PC-3 (cell line): ENCODE measurements at regions not wholly inside any gene's neighbourhood (a gene's known extent, or its start where the extent isn't known, plus 50 kb on each side); places are given as distances from the start of the nearest gene placed in this dataset.

ENCODE experiments used
- ATAC-seq: fragments of 200-7000 bp; cut with Tn5 transposase; 2 replicates; pipeline ENCODE4 v1.9.1; 2020; ENCODE audit warnings: mild to moderate bottlenecking, moderate library complexity
- BruUV-seq: library from RNA; stranded (reverse); fragments of 400-500 nt; replicated peaks from 2 replicates; lab custom pipeline; 2021; lab: Mats Ljungman, UMichigan
- CTCF ChIA-PET: fragments of 300-600 bp; sonication (Branson Sonifier 250); formaldehyde crosslinking; loops from one replicate; lab custom pipeline; 2022; ENCODE audit warnings: antibody characterized with exemption; lab: Charles Lee
- POLR2A ChIA-PET: fragments of 300-600 bp; sonication (Branson Sonifier 250); formaldehyde crosslinking; loops from one replicate; lab custom pipeline; 2022; ENCODE audit warnings: antibody characterized with exemption; ENCODE audit not compliant: unreplicated experiment; lab: Charles Lee
- DNase-seq: peaks from one replicate; pipeline ENCODE4 v3.0.0-alpha.2; 2015
- H2AFZ ChIP-seq: fragments of 300-600 bp; sonication (generic); 2 replicates; pipeline ENCODE4 v1.6.0; 2016; ENCODE audit warnings: antibody characterized with exemption, low read length
- H3F3A ChIP-seq: fragments of 300-600 bp; sonication (generic); one replicate; pipeline ENCODE4 v1.6.0; 2017; ENCODE audit warnings: antibody characterized with exemption, low read length, control low read depth, mild to moderate bottlenecking; ENCODE audit not compliant: unreplicated experiment
- H3K27ac ChIP-seq: fragments of 300-600 bp; sonication (generic); 2 replicates; pipeline ENCODE4 v1.5.1; 2016; ENCODE audit warnings: mild to moderate bottlenecking, low read length
- H3K27me3 ChIP-seq: fragments of 300-600 bp; sonication (generic); 2 replicates; pipeline ENCODE4 v1.6.1; 2016; ENCODE audit warnings: low read length, mixed read lengths
- H3K36me3 ChIP-seq: fragments of 300-600 bp; sonication (generic); 2 replicates; pipeline ENCODE4 v1.6.1; 2016; ENCODE audit warnings: low read depth, mixed run types, low read length, mixed read lengths
- H3K4me1 ChIP-seq: fragments of 300-600 bp; sonication (generic); 2 replicates; pipeline ENCODE4 v1.5.1; 2016; ENCODE audit warnings: low read length; ENCODE audit not compliant: insufficient read depth
- H3K4me2 ChIP-seq: fragments of 300-600 bp; sonication (generic); 2 replicates; pipeline ENCODE4 v1.6.0; 2016; ENCODE audit warnings: low read length
- H3K4me3 ChIP-seq: fragments of 300-600 bp; sonication (generic); 2 replicates; pipeline ENCODE4 v1.5.1; 2016; ENCODE audit warnings: mild to moderate bottlenecking, low read length, mixed read lengths
- H3K79me2 ChIP-seq: fragments of 300-600 bp; sonication (generic); 2 replicates; pipeline ENCODE4 v1.6.1; 2017; ENCODE audit warnings: low read length, mixed read lengths
- H3K9ac ChIP-seq: fragments of 300-600 bp; sonication (generic); 2 replicates; pipeline ENCODE4 v1.6.0; 2016; ENCODE audit warnings: mild to moderate bottlenecking, low read length
- H3K9me2 ChIP-seq: fragments of 300-600 bp; sonication (generic); replicated peaks from 2 replicates; pipeline ENCODE4 v1.6.1; 2016; ENCODE audit warnings: mixed run types, low read length, mixed read lengths
- H3K9me3 ChIP-seq: fragments of 300-600 bp; sonication (generic); 2 replicates; pipeline ENCODE4 v1.6.1; 2016; ENCODE audit warnings: low read length, mixed read lengths
- H4K20me1 ChIP-seq: fragments of 300-600 bp; sonication (generic); 2 replicates; pipeline ENCODE4 v1.6.1; 2016; ENCODE audit warnings: low read length, mixed read lengths
- CTCF ChIP-seq: fragments of 300-600 bp; sonication (generic); conservative IDR thresholded peaks from 2 replicates; pipeline ENCODE4 v1.5.1; 2017; ENCODE audit warnings: antibody characterized with exemption, low read depth, mild to moderate bottlenecking, low read length
- EZH2 ChIP-seq: fragments of 300-600 bp; sonication (generic); IDR thresholded peaks from one replicate; pipeline ENCODE4 v1.6.1; 2017; ENCODE audit warnings: antibody characterized with exemption, mild to moderate bottlenecking, low read length; ENCODE audit not compliant: unreplicated experiment
- EZH2phosphoT487 ChIP-seq: fragments of 300-600 bp; sonication (generic); IDR thresholded peaks from 2 replicates; pipeline ENCODE4 v1.6.1; 2018; ENCODE audit warnings: mild to moderate bottlenecking, antibody characterized with exemption, low read length, borderline replicate concordance
- intact Hi-C: fragments of 100-400 bp; cut with micrococcal nuclease; formaldehyde crosslinking; loops from 2 replicates; pipeline ENCODE4 v1.9.0; 2023

GRCh38 chr1:30618335-30618747, 105.0 kb downstream of the MATN1 start:
- H4K20me1 ChIP-seq = no peaks in the 10 kb centered on the region
- no TSS peak for BruUV-seq
- H3K27me3 ChIP-seq = no peaks in the 10 kb centered on the region
- peaks cover 4% of the 10 kb centered on the region; the same call in 1 of the 2 replicates for H3K4me1 ChIP-seq
- intact Hi-C loops = no loop called here
- POLR2A ChIA-PET = no interaction called here
- no peak overlapping the region for H3K4me2 ChIP-seq
- no peak overlapping the region for H3K4me3 ChIP-seq
- no peaks in the 10 kb centered on the region for H3K79me2 ChIP-seq
- DNase-seq (peak; percentile 31), ATAC-seq (peak; percentile 33; the same call in 1 of the 2 replicates)
- no peaks in the 10 kb centered on the region for H3K9me3 ChIP-seq
- CTCF ChIA-PET = no interaction called here
- H3K27ac ChIP-seq = no peak overlapping the region
- H3K9ac ChIP-seq = no peak overlapping the region
- H3K9me2 ChIP-seq = no peaks in the 10 kb centered on the region
- no peaks in the 10 kb centered on the region for H3F3A ChIP-seq
- no peaks in the 10 kb centered on the region for H3K36me3 ChIP-seq
- TF ChIP-seq EZH2 (no peak), CTCF (no peak), EZH2phosphoT487 (no peak)
- no peak overlapping the region for H2AFZ ChIP-seq

GRCh38 chr1:30616759-30617158, 106.6 kb downstream of the MATN1 start:
- no peaks in the 10 kb centered on the region for H3K9me3 ChIP-seq
- H3K4me3 ChIP-seq = no peak overlapping the region
- no peak overlapping the region for H2AFZ ChIP-seq
- no peaks in the 10 kb centered on the region for H3K9me2 ChIP-seq
- ChIA-PET CTCF (no interaction called here), POLR2A (no interaction called here)
- H3K4me1 ChIP-seq = peaks cover 4% of the 10 kb centered on the region; the same call in 1 of the 2 replicates
- H3K36me3 ChIP-seq = no peaks in the 10 kb centered on the region
- no peak overlapping the region for H3K9ac ChIP-seq
- no peak for DNase-seq
- H3K27ac ChIP-seq = no peak overlapping the region
- no peaks in the 10 kb centered on the region for H3K79me2 ChIP-seq
- no TSS peak for BruUV-seq
- no peaks in the 10 kb centered on the region for H4K20me1 ChIP-seq
- H3K27me3 ChIP-seq = no peaks in the 10 kb centered on the region
- no peaks in the 10 kb centered on the region for H3F3A ChIP-seq
- no peak for TF ChIP-seq EZH2
- H3K4me2 ChIP-seq = no peak overlapping the region
- intact Hi-C loops = no loop called here
- ATAC-seq = no peak

GRCh38 chr1:30615816-30616590, 107.4 kb downstream of the MATN1 start:
- Histone ChIP-seq H3K9me3 (no peaks in the 10 kb centered on the region), H3K4me3 (no peak overlapping the region), H3K9ac (no peak overlapping the region), H3K4me2 (no peak overlapping the region), H3K79me2 (no peaks in the 10 kb centered on the region), H3K9me2 (no peaks in the 10 kb centered on the region), H4K20me1 (no peaks in the 10 kb centered on the region), H2AFZ (no peak overlapping the region), H3K27ac (no peak overlapping the region), H3K36me3 (no peaks in the 10 kb centered on the region), H3K27me3 (no peaks in the 10 kb centered on the region), H3K4me1 (peaks cover 4% of the 10 kb centered on the region; the same call in 1 of the 2 replicates), H3F3A (no peaks in the 10 kb centered on the region)
- POLR2A ChIA-PET = no interaction called here
- DNase-seq (no peak), ATAC-seq (no peak)
- BruUV-seq = no TSS peak
- CTCF ChIA-PET = no interaction called here
- intact Hi-C loops = no loop called here
- TF ChIP-seq EZH2 (no peak), EZH2phosphoT487 (no peak), CTCF (no peak)
